Keratinocyte (primary cell): ENCODE measurements at regions not wholly inside any gene's neighbourhood (a gene's known extent, or its start where the extent isn't known, plus 50 kb on each side); places are given as distances from the start of the nearest gene placed in this dataset.

Experiments used
- EZH2 ChIP-seq: IDR thresholded peaks from one replicate; pipeline ENCODE4 v1.6.1; 2012; ENCODE audit warnings: inconsistent platforms, mild to moderate bottlenecking, low read length, moderate library complexity
- TF ChIP-seq, protein P1 (sequence below), 3 experiments: IDR thresholded peaks in 1 of 3; conservative IDR thresholded peaks in 1 of 3; optimal IDR thresholded peaks in 1 of 3; 2 replicates in 2 of 3; 3 replicates in 1 of 3; pipeline versions ENCODE3 to v1.5.1; 2011; ENCODE audit warnings: low read length in 3 of 3, mild to moderate bottlenecking in 3 of 3, moderate library complexity in 2 of 3, control low read depth in 1 of 3, inconsistent platforms in 1 of 3; ENCODE audit not compliant: insufficient read depth in 2 of 3; ENCODE audit errors: extremely low read depth in 1 of 3

DNA sequence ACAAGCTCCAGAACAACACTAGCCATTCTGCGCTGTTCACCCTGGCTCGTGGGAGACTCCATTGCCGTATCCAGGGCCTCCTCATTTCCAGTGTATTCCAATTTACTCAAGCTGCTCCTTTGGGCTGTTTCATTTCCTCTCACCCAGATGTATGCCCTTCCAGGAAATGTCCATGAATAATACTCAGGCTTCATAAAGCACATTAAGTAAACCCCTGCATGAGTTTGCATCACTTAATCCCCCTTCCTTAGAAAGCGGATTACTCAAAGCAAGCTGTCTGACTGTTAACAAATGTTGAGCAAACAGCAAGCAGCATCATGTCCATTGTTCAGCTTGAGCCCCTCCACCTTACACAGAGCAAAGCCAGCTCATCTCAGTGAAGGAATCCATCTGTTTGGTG lies 403.6 kb upstream of the PBX1 start:
- TF ChIP-seq, protein P1, sequence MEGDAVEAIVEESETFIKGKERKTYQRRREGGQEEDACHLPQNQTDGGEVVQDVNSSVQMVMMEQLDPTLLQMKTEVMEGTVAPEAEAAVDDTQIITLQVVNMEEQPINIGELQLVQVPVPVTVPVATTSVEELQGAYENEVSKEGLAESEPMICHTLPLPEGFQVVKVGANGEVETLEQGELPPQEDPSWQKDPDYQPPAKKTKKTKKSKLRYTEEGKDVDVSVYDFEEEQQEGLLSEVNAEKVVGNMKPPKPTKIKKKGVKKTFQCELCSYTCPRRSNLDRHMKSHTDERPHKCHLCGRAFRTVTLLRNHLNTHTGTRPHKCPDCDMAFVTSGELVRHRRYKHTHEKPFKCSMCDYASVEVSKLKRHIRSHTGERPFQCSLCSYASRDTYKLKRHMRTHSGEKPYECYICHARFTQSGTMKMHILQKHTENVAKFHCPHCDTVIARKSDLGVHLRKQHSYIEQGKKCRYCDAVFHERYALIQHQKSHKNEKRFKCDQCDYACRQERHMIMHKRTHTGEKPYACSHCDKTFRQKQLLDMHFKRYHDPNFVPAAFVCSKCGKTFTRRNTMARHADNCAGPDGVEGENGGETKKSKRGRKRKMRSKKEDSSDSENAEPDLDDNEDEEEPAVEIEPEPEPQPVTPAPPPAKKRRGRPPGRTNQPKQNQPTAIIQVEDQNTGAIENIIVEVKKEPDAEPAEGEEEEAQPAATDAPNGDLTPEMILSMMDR (optimal IDR thresholded peaks at IDR 0.05 in 1 of 3, IDR thresholded peaks at IDR 0.05 in 1 of 3, conservative IDR thresholded peaks at IDR 0.05 in 1 of 3; ENCODE audit: extremely low read depth in 1 of 3, insufficient read depth in 2 of 3, low read length in 3 of 3), result no peak
- TF ChIP-seq EZH2, result no peak
